H9 (cell line): ENCODE measurements at regions not wholly inside any gene's neighbourhood (a gene's known extent, or its start where the extent isn't known, plus 50 kb on each side); places are given as distances from the start of the nearest gene placed in this dataset.

ENCODE experiments used
- DNase-seq: peaks from one replicate; pipeline ENCODE4 v3.0.0-alpha.2; 2017
- H2AFZ ChIP-seq: one replicate; pipeline ENCODE4 v1.6.1; 2013; ENCODE audit warnings: mild to moderate bottlenecking, low read length, control low read depth, moderate library complexity
- H2AK5ac ChIP-seq: 2 replicates; pipeline ENCODE4 v1.6.1; 2013; ENCODE audit warnings: low read length, control low read depth, mixed read lengths; ENCODE audit not compliant: insufficient read length
- H2BK120ac ChIP-seq: one replicate; pipeline ENCODE4 v1.6.1; 2013; ENCODE audit warnings: low read depth, mild to moderate bottlenecking, low read length, control low read depth, inconsistent platforms; ENCODE audit not compliant: poor library complexity, severe bottlenecking
- H2BK12ac ChIP-seq: 2 replicates; pipeline ENCODE4 v1.6.1; 2013; ENCODE audit warnings: low read length, control low read depth, mixed read lengths, low read depth; ENCODE audit not compliant: insufficient read length
- H2BK15ac ChIP-seq: 2 replicates; pipeline ENCODE4 v1.6.1; 2013; ENCODE audit warnings: low read depth, low read length, control low read depth
- H2BK20ac ChIP-seq: one replicate; pipeline ENCODE4 v1.6.1; 2013; ENCODE audit warnings: low read depth, mild to moderate bottlenecking, low read length, control low read depth, inconsistent platforms; ENCODE audit not compliant: poor library complexity, severe bottlenecking
- H2BK5ac ChIP-seq: 2 replicates; pipeline ENCODE4 v1.6.1; 2013; ENCODE audit warnings: low read length, control low read depth, mixed read lengths; ENCODE audit not compliant: insufficient read length
- H3K14ac ChIP-seq: 2 replicates; pipeline ENCODE4 v1.6.1; 2013; ENCODE audit warnings: low read length, control low read depth; ENCODE audit not compliant: insufficient read depth
- H3K18ac ChIP-seq: 2 replicates; pipeline ENCODE4 v1.6.1; 2013; ENCODE audit warnings: low read depth, mild to moderate bottlenecking, mixed read lengths, low read length, control low read depth; ENCODE audit not compliant: insufficient read length
- H3K23ac ChIP-seq: 2 replicates; pipeline ENCODE4 v1.6.1; 2013; ENCODE audit warnings: low read length, control low read depth, mixed read lengths, low read depth; ENCODE audit not compliant: insufficient read length
- H3K23me2 ChIP-seq: 2 replicates; pipeline ENCODE4 v1.6.1; 2013; ENCODE audit warnings: low read depth, mild to moderate bottlenecking, mixed read lengths, low read length, control low read depth; ENCODE audit not compliant: insufficient read length, poor library complexity, severe bottlenecking
- H3K27ac ChIP-seq: 2 replicates; pipeline ENCODE4 v1.5.1; 2013; ENCODE audit warnings: low read length, control low read depth, mixed read lengths, low read depth; ENCODE audit not compliant: insufficient read length
- H3K27me3 ChIP-seq: 2 replicates; pipeline ENCODE4 v1.6.1; 2013; ENCODE audit warnings: low read length, control low read depth, inconsistent platforms; ENCODE audit not compliant: insufficient read depth
- H3K4ac ChIP-seq: 2 replicates; pipeline ENCODE4 v1.6.1; 2013; ENCODE audit warnings: low read depth, mild to moderate bottlenecking, control low read depth, inconsistent platforms, low read length, moderate library complexity
- H3K4me1 ChIP-seq: 2 replicates; pipeline ENCODE4 v1.6.1; 2013; ENCODE audit warnings: low read length, control low read depth, inconsistent platforms; ENCODE audit not compliant: insufficient read depth
- H3K4me2 ChIP-seq: 2 replicates; pipeline ENCODE4 v1.6.1; 2013; ENCODE audit warnings: low read length, control low read depth, mixed read lengths; ENCODE audit not compliant: insufficient read length, insufficient read depth
- H3K56ac ChIP-seq: 2 replicates; pipeline ENCODE4 v1.6.1; 2013; ENCODE audit warnings: low read depth, mild to moderate bottlenecking, mixed read lengths, low read length, control low read depth; ENCODE audit not compliant: insufficient read length
- H3K79me1 ChIP-seq: 2 replicates; pipeline ENCODE4 v1.6.1; 2013; ENCODE audit warnings: low read depth, mild to moderate bottlenecking, moderate library complexity, low read length, control low read depth, inconsistent platforms; ENCODE audit not compliant: insufficient read depth, poor library complexity, severe bottlenecking
- H3K79me2 ChIP-seq: 2 replicates; pipeline ENCODE4 v1.6.1; 2013; ENCODE audit warnings: low read length, control low read depth, inconsistent platforms; ENCODE audit not compliant: insufficient read depth
- H3K9ac ChIP-seq: 2 replicates; pipeline ENCODE4 v1.6.1; 2013; ENCODE audit warnings: low read length, control low read depth, mixed read lengths; ENCODE audit not compliant: insufficient read length; ENCODE audit errors: extremely low read depth
- H3K9me3 ChIP-seq: one replicate; pipeline ENCODE4 v1.6.1; 2013; ENCODE audit warnings: low read depth, low read length, inconsistent platforms; ENCODE audit not compliant: control insufficient read depth
- H3T11ph ChIP-seq: one replicate; pipeline ENCODE4 v1.6.1; 2013; ENCODE audit warnings: mild to moderate bottlenecking, low read length, control low read depth, inconsistent platforms
- H4K20me1 ChIP-seq: one replicate; pipeline ENCODE4 v1.6.1; 2013; ENCODE audit not compliant: control insufficient read depth, insufficient read length, insufficient read depth
- H4K5ac ChIP-seq: 2 replicates; pipeline ENCODE4 v1.6.1; 2013; ENCODE audit warnings: low read depth, mild to moderate bottlenecking, mixed read lengths, low read length, control low read depth; ENCODE audit not compliant: insufficient read length
- H4K8ac ChIP-seq: replicated peaks from 2 replicates; pipeline ENCODE4 v1.6.1; 2013; ENCODE audit warnings: low read length, control low read depth, mixed read lengths, low read depth; ENCODE audit not compliant: insufficient read length
- H4K91ac ChIP-seq: 2 replicates; pipeline ENCODE4 v1.6.1; 2013; ENCODE audit warnings: low read depth, mild to moderate bottlenecking, moderate library complexity, mixed read lengths, low read length, control low read depth; ENCODE audit not compliant: insufficient read length
- H3K27ac Mint-ChIP-seq, 3 experiments: 2 replicates in 2 of 3; 3 replicates in 1 of 3; pipeline ENCODE4 v1.8.0; 2020 to 2021; ENCODE audit warnings: mixed read lengths in 3 of 3, mild to moderate bottlenecking in 1 of 3, moderate library complexity in 1 of 3
- H3K27me3 Mint-ChIP-seq: 2 replicates; pipeline ENCODE4 v1.8.0; 2021; ENCODE audit warnings: low read depth, mild to moderate bottlenecking, moderate library complexity, mixed read lengths
- H3K36me3 Mint-ChIP-seq, 3 experiments: 2 replicates in 2 of 3; 3 replicates in 1 of 3; pipeline ENCODE4 v1.8.0; 2020 to 2021; ENCODE audit warnings: low read depth in 3 of 3, mixed read lengths in 3 of 3; ENCODE audit not compliant: insufficient read depth in 1 of 3
- H3K4me1 Mint-ChIP-seq, 2 experiments: 2 replicates each; pipeline ENCODE4 v1.8.0; 2020; ENCODE audit warnings: mixed read lengths in 2 of 2
- H3K4me3 Mint-ChIP-seq, 2 experiments: 2 replicates in 1 of 2; 3 replicates in 1 of 2; pipeline ENCODE4 v1.8.0; 2020 to 2021; ENCODE audit warnings: mild to moderate bottlenecking in 2 of 2, mixed read lengths in 2 of 2, moderate library complexity in 1 of 2
- H3K9me3 Mint-ChIP-seq, 2 experiments: 2 replicates in 1 of 2; 3 replicates in 1 of 2; pipeline ENCODE4 v1.8.0; 2020; ENCODE audit warnings: mild to moderate bottlenecking in 2 of 2, mixed read lengths in 2 of 2, moderate library complexity in 1 of 2
- WGBS: extraction: QIAGEN DNeasy Blood & Tissue Kit; methylation state at CpG from one replicate; pipeline ENCODE4 v1.1.7; 2013; ENCODE audit warnings: missing lambda C conversion rate, low lambda C conversion rate, mixed read lengths; ENCODE audit not compliant: insufficient read length; ENCODE audit errors: extremely low coverage; 5-methylcytosine and 5-hydroxymethylcytosine counted together
- TF ChIP-seq, protein P1 (sequence below): fragments of 200-600 bp; sonication (generic); conservative IDR thresholded peaks from 3 replicates; pipeline ENCODE4 v1.8.0; 2021; ENCODE audit warnings: antibody characterized with exemption, mild to moderate bottlenecking

DNA sequence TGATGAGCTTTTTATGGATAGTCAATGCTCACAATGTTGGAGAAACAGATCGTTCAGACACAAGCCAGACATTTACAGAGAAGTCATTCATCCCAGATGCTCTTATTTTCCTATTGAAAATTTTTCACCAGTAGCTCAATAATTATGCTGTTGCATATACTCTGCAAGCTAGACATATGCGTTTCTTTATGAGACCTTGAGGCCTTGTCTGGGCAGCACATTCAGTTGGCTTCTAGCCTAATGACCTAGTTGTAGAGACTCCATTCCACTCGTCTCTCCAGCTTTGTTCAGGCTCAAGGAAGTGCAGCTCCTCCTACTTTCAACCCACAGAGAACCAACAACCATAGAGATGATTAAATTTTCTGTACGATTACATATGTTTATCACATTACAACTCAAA lies 237.7 kb downstream of the MZT1 start:
- Mint-ChIP-seq H3K4me3 (no peak overlapping the region), H3K36me3 (no peaks in the 10 kb centered on the region), H3K27me3 (no peaks in the 10 kb centered on the region; the same call in 1 of the 2 replicates), H3K9me3 (peaks cover 2 to 3% of the 10 kb centered on the region in 2 experiments; a peak in 2 of 5 replicates), H3K4me1 (no peaks in the 10 kb centered on the region), H3K27ac (no peak overlapping the region)
- no peaks in the 10 kb centered on the region for H3K9me3 ChIP-seq
- no peaks in the 10 kb centered on the region for H3K4me1 ChIP-seq
- H2BK5ac ChIP-seq: no peak overlapping the region
- H3T11ph ChIP-seq: no peak overlapping the region
- no peak overlapping the region for H2BK20ac ChIP-seq
- no peak overlapping the region for H3K18ac ChIP-seq
- H4K5ac ChIP-seq: no peak overlapping the region
- no peak overlapping the region for H2BK120ac ChIP-seq
- H4K91ac ChIP-seq: no peak overlapping the region
- H3K4ac ChIP-seq: no peak overlapping the region
- no peaks in the 10 kb centered on the region for H3K79me1 ChIP-seq
- H3K14ac ChIP-seq: no peak overlapping the region
- no peak overlapping the region for H3K9ac ChIP-seq
- WGBS: no CpG with 5 or more reads among the region's 4 CpGs
- no peak overlapping the region for H4K8ac ChIP-seq
- H3K4me2 ChIP-seq: no peak overlapping the region
- no peaks in the 10 kb centered on the region for H3K23me2 ChIP-seq
- H4K20me1 ChIP-seq: no peaks in the 10 kb centered on the region
- H3K23ac ChIP-seq: no peak overlapping the region
- TF ChIP-seq, protein P1, sequence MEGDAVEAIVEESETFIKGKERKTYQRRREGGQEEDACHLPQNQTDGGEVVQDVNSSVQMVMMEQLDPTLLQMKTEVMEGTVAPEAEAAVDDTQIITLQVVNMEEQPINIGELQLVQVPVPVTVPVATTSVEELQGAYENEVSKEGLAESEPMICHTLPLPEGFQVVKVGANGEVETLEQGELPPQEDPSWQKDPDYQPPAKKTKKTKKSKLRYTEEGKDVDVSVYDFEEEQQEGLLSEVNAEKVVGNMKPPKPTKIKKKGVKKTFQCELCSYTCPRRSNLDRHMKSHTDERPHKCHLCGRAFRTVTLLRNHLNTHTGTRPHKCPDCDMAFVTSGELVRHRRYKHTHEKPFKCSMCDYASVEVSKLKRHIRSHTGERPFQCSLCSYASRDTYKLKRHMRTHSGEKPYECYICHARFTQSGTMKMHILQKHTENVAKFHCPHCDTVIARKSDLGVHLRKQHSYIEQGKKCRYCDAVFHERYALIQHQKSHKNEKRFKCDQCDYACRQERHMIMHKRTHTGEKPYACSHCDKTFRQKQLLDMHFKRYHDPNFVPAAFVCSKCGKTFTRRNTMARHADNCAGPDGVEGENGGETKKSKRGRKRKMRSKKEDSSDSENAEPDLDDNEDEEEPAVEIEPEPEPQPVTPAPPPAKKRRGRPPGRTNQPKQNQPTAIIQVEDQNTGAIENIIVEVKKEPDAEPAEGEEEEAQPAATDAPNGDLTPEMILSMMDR: no peak
- H3K27ac ChIP-seq: no peak overlapping the region
- no peak overlapping the region for H3K56ac ChIP-seq
- no peak overlapping the region for H2AK5ac ChIP-seq
- no peak overlapping the region for H2BK15ac ChIP-seq
- H2AFZ ChIP-seq: no peak overlapping the region
- no peak overlapping the region for H2BK12ac ChIP-seq
- no peak for DNase-seq
- no peaks in the 10 kb centered on the region for H3K27me3 ChIP-seq
- H3K79me2 ChIP-seq: no peaks in the 10 kb centered on the region
